ENCODE measurements at regions not wholly inside any gene's neighbourhood (a gene's known extent, or its start where the extent isn't known, plus 50 kb on each side); places are given as distances from the start of the nearest gene placed in this dataset.

DNA sequence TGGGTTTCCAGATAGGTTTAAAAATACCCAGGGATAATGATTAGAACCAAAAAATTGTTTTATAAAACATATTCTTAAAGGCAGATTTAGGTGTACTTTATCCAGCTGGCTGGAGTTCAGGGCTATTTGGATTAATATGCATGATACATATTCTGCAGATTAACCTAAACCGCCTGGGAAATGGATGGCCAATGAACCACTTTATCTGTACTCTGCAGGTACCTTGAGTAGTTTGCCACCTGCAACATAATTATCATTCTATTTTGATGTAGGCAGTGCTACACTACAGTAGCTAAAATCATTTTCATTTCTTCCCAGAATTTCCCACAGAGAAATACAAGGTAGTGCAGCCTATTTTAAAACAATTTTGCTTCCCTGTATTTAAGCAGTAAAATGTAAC lies 683.2 kb upstream of the GNPDA2 start:
- TF ChIP-seq, protein P1, sequence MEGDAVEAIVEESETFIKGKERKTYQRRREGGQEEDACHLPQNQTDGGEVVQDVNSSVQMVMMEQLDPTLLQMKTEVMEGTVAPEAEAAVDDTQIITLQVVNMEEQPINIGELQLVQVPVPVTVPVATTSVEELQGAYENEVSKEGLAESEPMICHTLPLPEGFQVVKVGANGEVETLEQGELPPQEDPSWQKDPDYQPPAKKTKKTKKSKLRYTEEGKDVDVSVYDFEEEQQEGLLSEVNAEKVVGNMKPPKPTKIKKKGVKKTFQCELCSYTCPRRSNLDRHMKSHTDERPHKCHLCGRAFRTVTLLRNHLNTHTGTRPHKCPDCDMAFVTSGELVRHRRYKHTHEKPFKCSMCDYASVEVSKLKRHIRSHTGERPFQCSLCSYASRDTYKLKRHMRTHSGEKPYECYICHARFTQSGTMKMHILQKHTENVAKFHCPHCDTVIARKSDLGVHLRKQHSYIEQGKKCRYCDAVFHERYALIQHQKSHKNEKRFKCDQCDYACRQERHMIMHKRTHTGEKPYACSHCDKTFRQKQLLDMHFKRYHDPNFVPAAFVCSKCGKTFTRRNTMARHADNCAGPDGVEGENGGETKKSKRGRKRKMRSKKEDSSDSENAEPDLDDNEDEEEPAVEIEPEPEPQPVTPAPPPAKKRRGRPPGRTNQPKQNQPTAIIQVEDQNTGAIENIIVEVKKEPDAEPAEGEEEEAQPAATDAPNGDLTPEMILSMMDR (IDR thresholded peaks at IDR 0.05), result no peak
- no peak for TF ChIP-seq POLR2A (IDR thresholded peaks at IDR 0.05)

Data from right lobe of liver (tissue), 4 donors.